Astrocyte of the cerebellum (primary cell): ENCODE measurements at regions not wholly inside any gene's neighbourhood (a gene's known extent, or its start where the extent isn't known, plus 50 kb on each side); places are given as distances from the start of the nearest gene placed in this dataset.

Experiments used
- DNase-seq: peaks from one replicate; pipeline ENCODE4 v3.0.0-alpha.2; 2011; ENCODE audit warnings: low read depth
- H3K4me3 ChIP-seq: 2 replicates; pipeline ENCODE4 v1.5.1; 2011; ENCODE audit warnings: mild to moderate bottlenecking, low read depth, low read length, moderate library complexity
- CTCF ChIP-seq: IDR thresholded peaks from 2 replicates; pipeline ENCODE4 v1.5.1; 2012; ENCODE audit warnings: low read length, low read depth, moderate library complexity, mild to moderate bottlenecking; ENCODE audit errors: missing control alignments
- in situ Hi-C: cut with HindIII; loops from 2 replicates; pipeline ENCODE4 v1.10.0; 2017; ENCODE audit warnings: low sequenced_read_pairs

DNA sequence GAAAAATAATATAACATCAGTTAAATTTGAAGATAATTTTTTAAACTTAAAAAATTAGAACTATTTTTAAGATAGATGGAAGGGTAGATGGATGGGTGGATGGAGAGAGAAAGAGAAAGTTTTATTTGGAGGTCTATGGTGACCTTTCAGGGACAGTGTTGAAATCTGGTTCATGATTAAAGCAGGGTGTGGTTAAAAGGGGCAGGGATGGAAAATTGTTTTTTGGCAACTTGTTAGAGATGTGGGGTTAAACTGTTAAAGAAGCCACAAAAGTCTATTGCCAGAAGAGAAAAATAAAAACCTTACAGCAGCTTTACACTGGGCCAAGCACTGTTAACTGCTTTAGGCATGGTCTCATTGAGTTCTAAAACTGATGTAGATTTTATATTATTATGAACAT lies 134.9 kb upstream of the GORAB start:
- no peak overlapping the region for H3K4me3 ChIP-seq
- DNase-seq = no peak
- in situ Hi-C loops = no loop called here
- no peak for TF ChIP-seq CTCF

- in situ Hi-C loops = no loop called here
- DNase-seq = no peak
- no peak for TF ChIP-seq CTCF
- H3K4me3 ChIP-seq = no peak overlapping the region
Measured at GRCh38 chr1:170402476-170403311, 129.3 kb upstream of the GORAB start.

DNA sequence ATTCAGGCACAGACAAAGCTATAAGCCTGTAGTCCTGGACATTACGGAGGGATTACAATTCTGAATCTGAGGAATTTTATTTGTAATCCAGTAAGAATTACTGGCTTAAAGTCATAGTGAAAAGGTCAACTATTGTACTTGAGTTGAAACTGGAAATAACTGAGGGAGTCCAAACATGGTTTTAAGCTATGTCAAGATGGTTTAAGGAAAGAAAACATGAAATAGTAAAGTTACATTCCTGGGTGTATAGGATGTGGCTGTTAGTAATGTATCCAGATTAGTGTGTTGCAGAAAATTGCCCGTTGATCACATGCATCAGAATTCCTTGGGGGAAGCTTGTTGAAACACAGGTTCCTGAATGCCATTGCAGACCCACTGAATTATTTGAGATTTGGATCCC lies 124.8 kb upstream of the GORAB start:
- in situ Hi-C loops = no loop called here
- TF ChIP-seq CTCF = no peak
- H3K4me3 ChIP-seq = no peak overlapping the region
- no peak for DNase-seq

DNA sequence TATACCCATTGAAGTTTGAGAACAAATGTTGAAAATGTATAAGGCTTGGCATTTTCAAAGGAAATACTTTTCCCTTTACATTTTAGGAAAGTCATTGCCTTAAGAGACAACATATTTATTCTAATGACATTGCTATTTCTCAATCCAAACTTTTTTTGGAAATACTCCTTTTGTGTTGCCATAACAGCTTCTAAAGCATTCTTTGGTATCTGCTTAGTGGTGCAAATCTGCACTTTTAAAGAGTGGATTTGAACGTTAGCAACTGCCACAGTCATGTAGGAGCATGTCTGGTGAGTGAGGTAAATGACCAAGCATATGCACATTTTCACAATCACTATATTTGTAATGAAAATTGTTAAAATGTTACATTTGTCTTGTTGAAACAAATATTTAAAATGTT lies 124.4 kb upstream of the GORAB start:
- no peak for DNase-seq
- TF ChIP-seq CTCF = no peak
- H3K4me3 ChIP-seq = no peak overlapping the region
- in situ Hi-C loops = no loop called here

DNA sequence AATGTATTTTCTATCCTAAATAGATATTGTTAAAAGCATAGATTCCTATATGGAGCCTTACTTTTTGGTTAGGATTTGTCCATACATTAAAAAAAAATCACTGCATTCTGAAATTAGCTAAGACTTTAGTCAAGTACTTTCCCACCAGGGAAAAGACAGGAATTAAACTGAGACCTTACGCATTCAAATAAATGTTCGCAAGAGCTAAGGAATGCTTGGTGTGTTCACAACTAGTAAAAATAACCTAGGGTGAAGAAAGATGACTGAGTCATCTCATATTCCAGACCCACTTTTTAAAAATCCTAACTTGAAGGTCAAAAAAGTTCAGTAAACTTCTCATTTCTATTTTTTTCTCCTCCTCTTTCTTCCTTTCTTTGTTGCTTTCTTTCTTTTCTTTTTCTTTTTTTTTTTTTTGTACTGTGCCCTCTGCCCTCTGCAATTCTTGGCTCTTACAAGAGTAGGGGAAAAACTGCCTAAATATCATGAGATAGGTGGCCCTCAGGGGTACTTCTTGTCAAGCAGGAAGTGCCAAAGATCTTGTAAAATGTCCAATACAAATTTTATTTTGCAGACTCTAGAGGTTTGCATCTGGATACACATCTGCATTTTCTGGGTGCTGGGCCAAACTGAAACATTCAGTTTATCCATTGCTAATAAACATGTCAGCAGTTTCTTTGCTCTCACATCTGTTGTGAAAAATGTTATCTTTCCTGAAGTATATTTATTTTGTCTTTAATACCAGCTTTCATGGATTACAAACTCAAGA lies 121.4 kb upstream of the GORAB start:
- H3K4me3 ChIP-seq = no peak overlapping the region
- no peak for TF ChIP-seq CTCF
- no peak for DNase-seq
- in situ Hi-C loops = no loop called here

GRCh38 chr1:170414989-170415709 lies 116.8 kb upstream of the GORAB start:
- no peak for TF ChIP-seq CTCF
- no peak for DNase-seq
- no peak overlapping the region for H3K4me3 ChIP-seq
- in situ Hi-C loops = no loop called here
